Left ventricle myocardium superior (tissue), 1 donor: ENCODE measurements at regions not wholly inside any gene's neighbourhood (a gene's known extent, or its start where the extent isn't known, plus 50 kb on each side); places are given as distances from the start of the nearest gene placed in this dataset.

Source experiments
- ATAC-seq: fragments of 200-7000 bp; cut with Tn5 transposase; one replicate; pipeline ENCODE4 v1.9.1; 2020; ENCODE audit warnings: mild to moderate bottlenecking, moderate library complexity
- DNase-seq: peaks from one replicate; pipeline ENCODE4 v3.0.0-alpha.2; 2020
- intact Hi-C: fragments of 100-400 bp; cut with micrococcal nuclease; formaldehyde crosslinking; loops from one replicate; pipeline ENCODE4 v1.11.0; 2022
- donor health status: DM: no; HTN: yes; CAD: no; lungs with severe emphysema.

DNA sequence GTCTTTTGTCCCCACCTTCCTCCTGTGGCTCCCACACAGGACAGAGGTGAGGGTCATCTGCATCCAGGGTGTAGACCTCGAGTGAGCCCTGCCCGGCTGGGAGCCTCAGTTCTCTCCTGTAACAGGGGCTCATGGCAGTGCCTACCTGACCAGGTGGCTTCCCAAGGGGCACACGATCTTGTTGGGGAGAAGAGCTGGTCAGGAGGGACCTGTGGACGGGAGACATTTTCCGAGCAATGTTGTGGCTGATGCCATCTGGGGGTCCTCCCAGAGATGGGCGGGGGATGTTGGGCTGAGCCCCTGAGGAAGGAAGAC is 51.9 kb downstream of the CEBPB start:
- intact Hi-C loops: no loop called here
- DNase-seq: no peak
- ATAC-seq: no peak

DNA sequence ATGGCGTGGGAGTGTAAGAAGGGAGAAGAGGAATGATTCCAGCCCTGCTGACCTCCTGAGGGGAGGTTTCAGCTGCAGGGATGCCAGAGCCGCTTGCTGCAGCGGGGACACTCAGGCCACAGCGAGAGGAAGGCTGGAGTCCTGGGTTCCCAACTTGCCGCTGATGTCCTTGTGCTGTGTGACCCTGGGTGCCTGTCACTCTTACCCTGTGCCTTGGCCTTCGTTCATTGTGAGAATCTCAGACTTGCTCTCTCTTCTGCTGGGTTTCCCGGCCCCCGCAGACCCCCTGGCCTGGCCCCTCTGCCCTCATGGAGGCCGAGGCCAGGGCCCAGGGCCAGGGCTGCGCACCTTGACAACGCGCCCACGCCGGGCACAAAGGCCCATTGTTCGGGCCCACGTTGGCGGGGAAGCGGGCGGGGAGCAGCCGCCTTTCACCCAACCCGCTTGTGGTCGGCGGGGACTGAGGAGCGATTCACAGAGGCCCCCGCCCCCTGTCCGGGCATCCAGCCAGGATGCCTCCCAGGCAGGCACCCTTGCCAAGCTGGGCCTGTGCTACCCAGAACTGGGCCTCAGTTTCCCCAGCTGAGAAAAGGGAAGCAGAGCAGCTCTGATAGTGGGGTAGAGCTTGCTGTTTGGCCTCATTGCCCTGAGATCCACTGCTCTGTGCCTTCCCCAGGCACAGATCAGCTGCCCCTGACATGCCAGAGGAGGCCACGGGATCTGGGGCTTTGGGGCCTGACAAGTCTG is 52.4 kb downstream of the CEBPB start:
- intact Hi-C loops: no loop called here
- DNase-seq (no peak), ATAC-seq (peak; percentile 36)

DNA sequence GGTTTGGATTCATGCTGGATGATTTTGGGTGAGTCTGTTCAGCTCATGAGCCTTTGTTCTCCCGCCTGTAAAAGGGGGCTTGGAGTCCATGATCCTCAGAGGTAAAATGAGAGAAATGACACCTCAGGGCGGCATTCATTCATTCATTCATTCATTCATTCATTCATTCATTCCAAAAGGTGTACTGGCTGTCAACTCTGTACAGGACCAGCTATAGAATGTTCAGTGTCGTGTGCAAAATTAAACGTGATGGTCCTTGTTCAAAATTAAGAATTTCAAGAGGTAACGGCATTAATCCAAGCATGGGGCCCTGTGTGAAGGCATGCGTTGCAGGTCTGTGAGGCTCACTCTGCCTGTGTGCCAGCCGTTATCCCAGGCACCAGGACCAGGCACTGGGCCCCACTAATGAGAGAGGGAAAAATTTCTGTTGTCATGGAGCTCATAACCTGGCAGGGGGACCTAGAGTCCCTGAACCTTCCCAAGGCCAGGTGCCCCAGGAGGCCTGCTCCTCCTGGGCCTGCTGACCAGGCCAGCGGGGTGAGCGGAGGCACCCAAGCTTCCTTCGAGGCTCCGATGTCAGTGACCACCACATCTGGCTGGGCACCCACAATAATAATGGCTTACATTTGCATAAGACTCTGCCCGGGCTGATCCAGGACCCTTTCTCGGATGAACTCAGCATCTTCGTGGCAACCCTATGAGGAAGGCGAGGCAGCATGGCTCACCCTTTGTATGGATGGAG is 53.2 kb downstream of the CEBPB start:
- DNase-seq: no peak
- intact Hi-C loops: no loop called here
- no peak for ATAC-seq

DNA sequence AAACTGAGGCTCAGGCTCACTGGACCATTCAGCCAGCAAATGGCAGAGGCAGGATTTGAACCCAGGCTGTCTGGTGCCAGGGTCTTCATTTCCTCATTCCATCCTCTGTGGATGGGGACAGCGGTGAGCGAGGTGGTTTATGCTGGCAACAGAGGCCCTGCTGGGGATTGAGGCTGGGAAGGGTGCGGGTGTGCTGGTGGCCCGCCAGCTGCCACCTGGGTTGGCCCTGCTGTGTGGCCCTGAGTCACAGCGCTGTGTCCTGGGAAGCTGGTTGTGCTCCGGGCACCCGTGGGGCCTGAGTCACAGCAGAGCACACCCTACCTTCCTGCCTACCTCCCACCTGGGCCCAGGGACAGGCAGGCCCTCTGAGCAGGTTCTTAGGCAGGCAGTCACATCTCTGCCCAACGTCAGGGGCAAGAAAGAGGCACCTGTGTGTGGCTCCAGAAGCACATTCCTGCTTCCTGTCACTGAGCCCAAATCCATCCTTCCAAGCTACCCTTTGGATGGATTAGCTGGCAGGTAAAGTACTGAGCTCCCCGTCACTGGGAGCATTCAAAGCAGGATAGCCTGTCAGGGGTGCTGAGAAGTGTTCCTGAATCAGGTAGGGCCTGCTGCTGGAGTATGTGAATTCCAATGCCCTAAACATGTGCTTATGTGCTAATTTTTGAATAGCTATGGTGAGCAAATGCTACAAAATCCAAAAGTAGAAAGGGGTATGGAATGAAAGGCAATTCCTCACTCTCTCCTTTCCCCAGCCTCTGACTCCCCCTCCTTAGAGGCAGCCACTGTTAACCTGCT is 53.9 kb downstream of the CEBPB start:
- ATAC-seq (no peak), DNase-seq (no peak)
- intact Hi-C loops: no loop called here

DNA sequence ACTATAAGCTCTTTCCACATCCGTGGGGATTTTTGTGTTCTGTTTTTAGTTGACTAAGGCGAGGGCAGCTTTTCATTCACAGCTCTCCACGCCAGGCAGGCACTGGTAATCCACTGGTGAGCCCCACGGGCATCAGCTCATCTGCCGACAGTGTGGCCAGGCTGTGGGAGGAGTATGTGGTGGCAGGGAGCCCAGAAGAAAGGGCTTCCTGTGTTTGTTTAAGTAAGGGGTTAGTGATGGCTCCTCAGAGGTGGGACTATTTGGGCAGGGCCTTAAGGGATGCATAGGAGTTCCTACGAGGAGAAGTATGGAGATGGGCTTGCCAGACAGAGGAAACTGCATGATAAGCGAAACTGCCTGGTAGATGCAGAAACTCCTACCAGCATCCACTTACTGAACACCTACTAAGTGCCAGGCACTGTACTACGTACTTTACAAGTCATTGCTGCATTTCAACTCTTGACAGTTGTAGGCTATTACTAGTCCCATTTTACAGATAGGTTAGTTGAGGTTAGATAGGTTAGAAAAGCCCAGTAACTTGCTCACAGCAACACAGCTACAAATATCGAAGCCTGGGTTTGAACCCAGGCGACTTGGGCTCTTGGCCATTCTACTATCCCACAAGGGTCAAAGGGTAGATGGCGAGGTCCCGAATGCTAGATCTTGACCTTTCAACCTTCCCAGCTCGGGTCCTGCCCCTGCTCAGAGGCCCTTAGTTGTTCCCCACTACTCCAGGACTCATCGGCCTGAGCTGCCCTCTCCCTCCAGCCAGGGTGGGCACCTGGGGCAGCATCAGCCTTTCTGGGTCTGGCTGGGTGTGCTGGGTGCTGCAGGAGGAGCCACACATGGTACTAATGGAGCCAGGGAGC is 55.1 kb downstream of the CEBPB start:
- DNase-seq: no peak
- intact Hi-C loops: no loop called here

DNA sequence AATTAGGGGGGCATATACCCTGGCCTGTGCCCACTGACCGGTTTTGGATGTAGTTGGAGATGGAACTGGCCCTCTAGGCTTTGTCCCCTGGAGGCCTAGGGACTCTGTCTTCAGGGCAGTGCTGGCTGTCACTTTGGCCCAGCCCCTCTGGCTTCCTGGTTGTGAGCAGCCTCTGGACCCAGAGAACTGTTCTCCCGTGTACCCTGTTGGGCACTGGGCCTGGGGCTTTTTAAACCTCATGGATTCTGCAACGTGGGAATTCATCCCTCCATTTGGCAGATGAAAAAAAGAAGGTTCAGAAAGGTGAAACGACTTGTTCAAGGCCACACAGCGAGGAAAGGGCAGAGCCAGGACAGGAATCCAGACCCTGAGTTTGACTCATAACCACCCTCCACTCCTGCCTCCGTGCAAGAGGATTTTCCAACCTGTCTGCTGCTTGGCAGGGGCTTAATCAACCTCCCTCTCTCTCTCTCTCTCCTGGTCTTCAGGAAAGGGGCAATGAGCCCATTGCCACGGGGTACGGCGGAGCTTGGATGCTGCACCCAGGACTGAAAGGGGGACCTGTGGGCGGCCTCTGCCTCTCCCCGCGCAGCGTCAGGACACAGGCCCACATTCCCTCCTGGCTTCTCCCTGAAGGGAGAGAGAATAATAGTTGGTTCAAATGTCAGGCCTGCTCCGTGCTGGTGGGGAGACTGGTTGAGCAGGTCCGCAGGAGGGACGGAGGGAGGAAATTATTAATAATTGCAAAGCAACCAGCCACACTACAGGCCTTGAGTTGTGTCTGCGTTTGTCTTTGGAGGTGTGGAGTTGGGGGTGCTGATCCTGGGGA is 56.0 kb downstream of the CEBPB start:
- no peak for DNase-seq
- intact Hi-C loops: no loop called here

More for the DNA sequence above, 55.1 kb downstream of the CEBPB start:
- ATAC-seq: no peak

DNA sequence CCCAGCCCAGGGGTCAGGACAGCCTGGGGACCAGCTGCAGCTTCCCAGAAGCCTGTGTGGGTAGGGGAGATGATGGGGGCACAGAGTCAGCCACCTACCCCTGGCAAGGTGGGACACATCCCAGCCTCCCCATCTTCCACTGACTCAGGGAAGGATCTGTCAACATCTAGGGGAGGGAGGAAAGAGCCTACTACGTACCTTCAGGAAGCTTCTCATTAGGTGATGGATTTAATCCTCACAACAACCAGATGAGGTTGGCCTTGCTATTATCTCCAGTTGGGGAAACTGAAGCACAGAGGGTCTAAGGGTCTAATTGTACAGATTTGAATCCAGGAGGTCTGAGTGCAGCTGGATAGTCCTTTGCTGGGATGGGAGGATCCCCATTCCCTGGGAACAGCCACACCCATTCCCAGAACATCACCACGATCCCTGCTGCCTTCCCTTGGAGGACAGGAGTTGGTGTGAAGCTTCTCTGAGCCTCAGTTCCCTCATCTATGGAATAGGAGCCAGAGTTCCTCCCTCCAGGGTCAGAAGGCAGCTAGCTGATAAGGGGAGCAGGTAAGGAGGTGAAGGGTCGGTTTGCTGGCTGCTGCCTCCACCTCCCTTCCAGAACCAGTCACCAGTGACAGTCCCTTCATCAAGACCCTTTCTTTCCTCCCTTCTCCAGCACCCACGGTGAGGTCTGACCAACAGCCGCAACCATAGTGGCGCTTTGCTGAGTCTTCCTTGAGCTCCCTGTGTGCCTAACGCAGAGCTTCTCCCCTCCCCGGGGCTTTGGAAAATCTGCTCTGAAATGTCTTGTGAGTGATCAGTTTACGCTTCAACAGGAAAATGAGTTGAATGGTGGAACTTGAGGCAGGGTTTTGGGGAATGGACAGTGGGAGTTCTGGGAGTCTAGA is 56.8 kb downstream of the CEBPB start:
- DNase-seq (no peak), ATAC-seq (no peak)
- intact Hi-C loops: no loop called here

More for the DNA sequence above, 56.0 kb downstream of the CEBPB start:
- ATAC-seq: no peak

DNA sequence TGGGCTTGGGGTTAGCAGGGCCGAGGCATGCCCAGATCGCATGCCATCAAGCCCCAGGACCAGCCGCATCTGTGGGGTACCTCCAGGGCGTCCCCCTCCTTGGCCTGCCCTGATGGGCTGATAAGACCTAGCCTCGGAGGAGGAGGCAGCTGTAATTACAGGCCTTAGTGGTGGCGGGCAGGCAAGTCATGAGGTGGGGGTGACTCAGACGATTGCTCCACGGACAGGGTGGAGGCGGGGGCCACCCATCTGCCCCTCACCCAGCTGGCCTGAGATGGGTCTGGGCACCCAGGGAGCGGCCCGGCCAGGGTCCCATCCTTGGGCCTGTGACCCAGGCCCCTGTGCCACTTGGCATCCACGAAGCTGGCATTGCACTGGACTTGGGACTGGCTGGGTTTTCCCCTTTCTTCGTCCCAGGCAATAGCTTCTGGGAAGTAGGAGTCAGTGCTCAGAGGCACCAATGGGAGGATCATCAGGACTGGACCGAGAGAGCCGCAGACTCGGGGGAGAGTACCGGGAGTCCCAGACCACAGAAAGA is 57.5 kb downstream of the CEBPB start:
- DNase-seq (no peak), ATAC-seq (no peak)
- intact Hi-C loops: no loop called here

DNA sequence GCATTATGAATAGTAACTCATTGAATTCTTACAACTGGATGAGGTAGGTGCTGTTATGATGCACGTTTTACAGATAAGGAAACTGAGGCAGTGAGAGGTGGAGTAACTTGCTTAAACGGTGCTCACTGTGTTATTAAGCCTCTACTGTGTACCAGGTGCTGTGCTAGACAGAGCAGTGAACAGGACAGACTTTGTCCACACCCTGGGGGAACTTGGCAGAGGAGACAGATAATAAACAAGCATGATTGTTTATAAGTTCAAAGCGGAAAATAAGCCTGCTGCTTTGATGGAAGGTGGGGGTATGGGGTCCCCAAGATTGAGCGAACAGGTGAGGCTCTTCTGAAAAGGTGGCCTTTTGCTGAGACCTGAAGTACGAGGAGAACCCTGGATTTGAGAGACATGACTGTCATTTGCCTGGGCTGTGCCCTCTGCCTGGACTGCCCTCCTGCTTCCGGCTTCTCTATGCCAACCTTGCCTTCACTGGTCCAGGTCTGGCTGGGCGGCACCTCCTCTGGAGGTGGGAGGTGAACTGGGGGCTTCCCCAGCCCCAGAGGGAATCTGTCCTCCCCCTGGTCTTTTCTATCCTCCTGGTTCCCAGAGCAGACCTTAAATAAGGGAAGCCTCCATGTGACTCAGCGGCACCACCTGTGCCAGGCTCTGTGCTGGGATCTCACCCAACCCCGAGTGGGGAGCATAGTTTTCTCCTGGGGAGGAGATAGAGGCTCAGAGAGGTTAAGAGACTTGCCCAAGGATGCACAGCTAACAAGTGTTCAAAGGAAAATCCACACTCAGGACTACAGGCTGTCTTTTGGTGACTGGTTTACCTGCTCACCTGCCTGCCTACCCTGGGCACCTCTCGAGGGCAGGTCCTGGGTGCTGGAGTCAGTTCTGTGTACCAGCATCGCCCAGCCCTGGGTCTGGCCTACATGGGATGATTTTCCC is 59.1 kb downstream of the CEBPB start:
- intact Hi-C loops: no loop called here
- no peak for DNase-seq

DNA sequence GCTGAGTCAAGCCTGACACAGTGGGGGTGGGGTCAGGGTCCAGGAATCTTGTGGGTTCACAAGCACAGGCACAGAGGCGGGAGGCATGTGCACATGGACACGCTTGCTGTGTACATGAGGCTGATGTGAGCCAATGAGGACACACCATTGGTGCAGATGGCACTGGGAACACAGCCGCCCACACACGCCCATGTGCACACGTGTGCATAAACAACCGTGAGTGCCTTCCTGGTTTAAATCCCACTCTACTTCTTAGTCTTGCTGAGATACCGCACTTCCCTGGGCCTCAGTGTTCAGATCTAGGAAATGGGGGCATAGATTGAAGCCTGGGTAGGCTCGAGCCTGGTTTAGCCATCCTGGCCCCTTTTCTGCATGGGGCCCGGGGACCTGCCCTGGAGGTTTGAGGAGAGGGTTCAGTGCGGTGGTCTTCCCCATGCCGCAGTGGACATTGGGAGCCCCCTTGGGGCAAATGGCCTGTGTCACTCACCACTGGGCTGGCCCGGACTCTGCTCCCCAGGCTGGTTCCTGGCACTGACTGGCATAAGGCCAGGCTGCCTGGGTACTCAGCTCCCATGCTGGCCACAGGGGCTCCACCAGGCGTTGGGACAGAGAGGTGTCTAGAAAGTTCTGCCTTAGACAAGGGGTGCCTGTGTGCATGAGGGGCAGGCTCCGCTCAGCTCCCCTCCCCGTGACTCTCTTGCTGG is 60.2 kb downstream of the CEBPB start:
- ATAC-seq (no peak), DNase-seq (no peak)
- intact Hi-C loops: no loop called here

More for the DNA sequence above, 59.1 kb downstream of the CEBPB start:
- ATAC-seq: no peak

DNA sequence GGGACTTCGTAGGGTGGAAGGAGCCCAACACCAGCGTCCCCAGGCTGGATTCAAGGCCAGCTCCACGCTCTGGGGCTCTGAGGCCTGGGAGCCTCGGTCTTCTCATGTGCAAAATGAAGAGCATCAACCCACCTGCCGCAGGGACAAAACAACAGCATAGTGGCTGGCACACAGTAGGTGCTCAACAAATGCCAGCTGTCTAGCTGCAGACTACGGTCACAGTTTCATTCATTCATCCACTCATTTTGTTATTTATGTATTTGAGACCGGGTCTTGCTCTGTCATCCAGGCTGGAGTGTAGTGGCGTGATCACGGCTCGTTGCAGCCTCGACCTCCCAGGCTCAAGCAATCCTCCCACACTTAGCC is 60.7 kb downstream of the CEBPB start:
- DNase-seq: no peak
- ATAC-seq: no peak
- intact Hi-C loops: no loop called here

DNA sequence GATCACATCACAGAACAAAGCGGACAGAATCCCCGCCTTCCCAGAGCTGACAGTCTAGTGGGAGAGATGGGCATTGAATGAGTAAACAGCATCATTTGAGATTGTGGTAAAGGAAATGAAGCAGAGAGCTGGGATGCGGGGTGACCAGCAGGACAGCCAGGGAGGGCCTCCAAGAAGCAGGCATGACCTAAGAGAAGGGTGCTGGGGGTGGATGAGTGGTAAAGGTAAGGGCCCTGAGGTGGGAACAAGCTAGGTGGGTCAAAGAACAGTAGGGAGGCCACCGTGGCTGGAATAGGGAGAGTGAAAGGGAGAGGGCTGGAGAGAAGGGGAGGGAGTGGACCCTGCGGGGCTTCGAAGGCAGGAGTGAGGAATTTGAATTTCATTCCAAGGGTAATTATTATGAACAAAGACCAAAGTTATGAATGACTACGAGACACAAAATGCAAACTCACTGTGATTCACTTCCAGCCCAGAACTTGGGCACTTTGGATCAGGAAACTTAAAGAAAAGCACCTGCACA is 61.4 kb downstream of the CEBPB start:
- DNase-seq: no peak
- ATAC-seq: no peak
- intact Hi-C loops: no loop called here

DNA sequence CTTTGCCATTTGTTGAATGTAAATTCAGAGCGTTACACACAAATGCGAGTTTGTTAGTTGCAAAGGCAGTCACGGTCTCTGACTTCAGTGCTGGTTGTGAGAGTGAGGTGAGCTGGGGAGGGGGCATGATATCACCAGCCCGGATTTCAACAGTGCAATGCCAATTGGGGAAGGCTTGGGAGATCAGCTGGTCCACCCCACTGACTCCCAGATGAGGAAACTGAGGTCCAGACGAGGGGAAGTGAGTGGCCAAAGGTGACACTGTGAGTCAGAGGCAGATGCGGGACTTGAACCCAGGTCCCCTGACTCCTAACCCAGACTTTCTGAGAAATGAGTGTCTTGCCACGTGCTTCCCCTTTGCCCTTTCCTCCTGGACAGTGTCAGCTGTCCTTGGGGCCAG is 62.1 kb downstream of the CEBPB start:
- intact Hi-C loops: no loop called here
- DNase-seq (no peak), ATAC-seq (no peak)

DNA sequence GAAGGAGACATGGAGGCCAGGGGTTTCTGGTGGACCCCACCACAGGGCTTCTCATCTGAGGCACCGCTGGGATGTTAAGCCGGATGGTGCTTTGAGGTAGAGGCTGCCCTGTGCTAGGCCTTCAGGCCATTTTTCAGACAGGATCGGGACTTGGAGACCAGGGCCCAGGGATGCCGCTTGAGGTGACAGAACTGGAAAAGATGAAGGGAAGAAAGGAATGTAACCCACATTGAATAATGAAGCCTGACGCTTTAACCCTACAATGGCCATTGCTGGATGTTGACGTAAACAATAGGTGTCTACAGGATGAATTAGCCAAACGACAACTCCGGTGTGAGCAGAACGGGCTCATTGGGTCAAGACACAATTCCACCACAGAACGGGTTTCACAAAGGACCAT is 62.5 kb downstream of the CEBPB start:
- no peak for ATAC-seq
- intact Hi-C loops: no loop called here
- DNase-seq: no peak

DNA sequence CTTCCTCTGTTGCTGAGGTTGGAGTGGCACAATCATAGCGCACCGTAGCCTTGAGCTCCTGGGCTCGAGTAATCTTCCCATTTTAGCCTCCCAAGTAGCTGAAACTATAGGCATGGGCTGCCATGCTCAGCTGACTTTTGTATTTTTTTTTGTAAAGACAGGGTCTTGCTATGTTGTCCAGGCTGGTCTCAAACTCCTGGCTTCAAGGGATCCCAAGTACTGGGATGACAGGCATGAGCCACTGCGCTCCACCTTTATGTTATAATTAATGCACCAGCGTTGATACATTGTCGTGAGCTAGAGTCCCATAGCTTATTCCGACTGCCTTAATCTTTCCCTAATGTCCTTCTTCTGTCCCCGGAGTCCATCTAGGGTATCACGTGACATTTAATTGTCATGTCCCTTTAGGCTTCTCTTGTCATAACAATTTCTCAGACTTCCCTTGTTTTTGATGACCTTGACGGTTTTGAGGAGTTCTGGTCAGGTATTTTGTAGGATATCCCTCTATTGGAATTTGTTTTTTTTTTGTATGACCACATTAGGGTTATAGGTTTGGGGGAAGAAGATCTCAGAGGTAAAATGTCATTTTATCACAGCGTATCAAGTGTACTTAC is 63.9 kb downstream of the CEBPB start:
- ATAC-seq (no peak), DNase-seq (no peak)
- intact Hi-C loops: no loop called here
